ENCODE measurements at regions not wholly inside any gene's neighbourhood (a gene's known extent, or its start where the extent isn't known, plus 50 kb on each side); places are given as distances from the start of the nearest gene placed in this dataset.

DNA sequence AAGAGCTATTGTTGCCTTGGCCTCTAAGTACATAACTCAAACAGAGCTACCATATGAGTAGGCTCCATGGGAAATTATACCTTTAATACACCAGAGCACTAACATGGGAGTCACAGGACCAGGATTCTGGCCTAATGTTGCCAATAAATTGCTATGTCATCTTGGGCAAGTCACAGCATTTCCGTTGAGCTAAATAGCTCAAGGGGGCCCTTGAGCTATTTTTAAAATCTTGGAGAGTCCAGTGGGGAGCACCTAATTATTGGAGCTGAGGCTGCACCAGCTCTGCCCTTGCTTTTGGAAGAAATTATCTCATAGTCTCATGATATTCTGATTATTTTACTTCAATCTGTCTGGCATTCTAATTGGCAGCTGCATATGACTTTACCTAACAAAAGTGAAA, 350.8 kb downstream of the ENC1 start (continued):
- TF ChIP-seq, protein P1, sequence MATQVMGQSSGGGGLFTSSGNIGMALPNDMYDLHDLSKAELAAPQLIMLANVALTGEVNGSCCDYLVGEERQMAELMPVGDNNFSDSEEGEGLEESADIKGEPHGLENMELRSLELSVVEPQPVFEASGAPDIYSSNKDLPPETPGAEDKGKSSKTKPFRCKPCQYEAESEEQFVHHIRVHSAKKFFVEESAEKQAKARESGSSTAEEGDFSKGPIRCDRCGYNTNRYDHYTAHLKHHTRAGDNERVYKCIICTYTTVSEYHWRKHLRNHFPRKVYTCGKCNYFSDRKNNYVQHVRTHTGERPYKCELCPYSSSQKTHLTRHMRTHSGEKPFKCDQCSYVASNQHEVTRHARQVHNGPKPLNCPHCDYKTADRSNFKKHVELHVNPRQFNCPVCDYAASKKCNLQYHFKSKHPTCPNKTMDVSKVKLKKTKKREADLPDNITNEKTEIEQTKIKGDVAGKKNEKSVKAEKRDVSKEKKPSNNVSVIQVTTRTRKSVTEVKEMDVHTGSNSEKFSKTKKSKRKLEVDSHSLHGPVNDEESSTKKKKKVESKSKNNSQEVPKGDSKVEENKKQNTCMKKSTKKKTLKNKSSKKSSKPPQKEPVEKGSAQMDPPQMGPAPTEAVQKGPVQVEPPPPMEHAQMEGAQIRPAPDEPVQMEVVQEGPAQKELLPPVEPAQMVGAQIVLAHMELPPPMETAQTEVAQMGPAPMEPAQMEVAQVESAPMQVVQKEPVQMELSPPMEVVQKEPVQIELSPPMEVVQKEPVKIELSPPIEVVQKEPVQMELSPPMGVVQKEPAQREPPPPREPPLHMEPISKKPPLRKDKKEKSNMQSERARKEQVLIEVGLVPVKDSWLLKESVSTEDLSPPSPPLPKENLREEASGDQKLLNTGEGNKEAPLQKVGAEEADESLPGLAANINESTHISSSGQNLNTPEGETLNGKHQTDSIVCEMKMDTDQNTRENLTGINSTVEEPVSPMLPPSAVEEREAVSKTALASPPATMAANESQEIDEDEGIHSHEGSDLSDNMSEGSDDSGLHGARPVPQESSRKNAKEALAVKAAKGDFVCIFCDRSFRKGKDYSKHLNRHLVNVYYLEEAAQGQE (IDR thresholded peaks at IDR 0.05; ENCODE audit: unreplicated experiment) = no peak
- no peak for TF ChIP-seq STAT1 (IDR thresholded peaks at IDR 0.05; ENCODE audit: unreplicated experiment)
- no peak for TF ChIP-seq ZNF331 (CRISPR knock-in tag; IDR thresholded peaks at IDR 0.05; ENCODE audit: low read depth)
- no peak for TF ChIP-seq EZH2phosphoT487 (IDR thresholded peaks at IDR 0.05; ENCODE audit: unreplicated experiment)

DNA sequence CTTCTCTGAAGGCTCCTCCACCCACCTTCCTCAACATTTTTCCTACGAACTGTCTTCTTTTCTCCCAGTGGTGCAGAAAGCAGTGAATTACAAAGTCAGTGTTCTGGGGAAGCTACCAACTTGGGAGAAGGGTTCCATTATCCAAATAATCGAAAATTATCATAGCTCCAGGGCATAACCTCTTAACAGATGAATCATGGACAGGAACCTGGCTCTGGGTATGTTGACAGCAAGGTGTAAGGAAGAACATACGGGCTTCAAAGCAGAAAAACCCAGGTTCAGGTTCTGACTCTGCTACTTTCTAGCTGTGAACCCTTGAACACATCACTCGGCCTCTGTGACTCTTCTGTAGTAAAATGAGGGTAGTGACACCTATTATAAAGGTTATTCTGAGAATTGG, 351.3 kb downstream of the ENC1 start:
- H3K27me3 Mint-ChIP-seq (ENCODE audit: insufficient read depth, low read depth, poor library complexity) = peaks cover 2% of the 10 kb centered on the region
- Histone ChIP-seq H3K36me3 (ENCODE audit: insufficient read depth) (no peaks in the 10 kb centered on the region), H4K20me1 (replicated peaks; ENCODE audit: insufficient read depth) (no peaks in the 10 kb centered on the region), H3F3A (replicated peaks; ENCODE audit: low read depth) (no peaks in the 10 kb centered on the region), H3K4me1 (ENCODE audit: insufficient read depth) (no peaks in the 10 kb centered on the region), H3K27ac (ENCODE audit: low read depth) (no peak overlapping the region), H2AFZ (0 out of 2 replicates have a peak overlapping the region, but pooled peaks have one; percentile 28), H3K4me2 (no peak overlapping the region), H3K27me3 (ENCODE audit: insufficient read depth) (no peaks in the 10 kb centered on the region), H3K4me3 (no peak overlapping the region), H3K79me2 (replicated peaks; ENCODE audit: insufficient read depth) (no peaks in the 10 kb centered on the region), H3K9me2 (ENCODE audit: insufficient read depth) (no peaks in the 10 kb centered on the region)
- no peak for ATAC-seq
- H3K27ac Mint-ChIP-seq = no peak overlapping the region
- H3K36me3 Mint-ChIP-seq (ENCODE audit: low read depth) = no peaks in the 10 kb centered on the region
- DNase-seq (ENCODE audit: low spot score) = no peak
- H3K4me1 Mint-ChIP-seq = no peaks in the 10 kb centered on the region; the same call in 2 of the 3 replicates
- no peak overlapping the region for H3K4me3 Mint-ChIP-seq
- no peaks in the 10 kb centered on the region for H3K9me3 Mint-ChIP-seq
- TF ChIP-seq ZNF114 (CRISPR knock-in tag; IDR thresholded peaks at IDR 0.05) = no peak
- no peak for TF ChIP-seq EZH2 (IDR thresholded peaks at IDR 0.05; ENCODE audit: low read depth, unreplicated experiment)
- TF ChIP-seq, protein P2, sequence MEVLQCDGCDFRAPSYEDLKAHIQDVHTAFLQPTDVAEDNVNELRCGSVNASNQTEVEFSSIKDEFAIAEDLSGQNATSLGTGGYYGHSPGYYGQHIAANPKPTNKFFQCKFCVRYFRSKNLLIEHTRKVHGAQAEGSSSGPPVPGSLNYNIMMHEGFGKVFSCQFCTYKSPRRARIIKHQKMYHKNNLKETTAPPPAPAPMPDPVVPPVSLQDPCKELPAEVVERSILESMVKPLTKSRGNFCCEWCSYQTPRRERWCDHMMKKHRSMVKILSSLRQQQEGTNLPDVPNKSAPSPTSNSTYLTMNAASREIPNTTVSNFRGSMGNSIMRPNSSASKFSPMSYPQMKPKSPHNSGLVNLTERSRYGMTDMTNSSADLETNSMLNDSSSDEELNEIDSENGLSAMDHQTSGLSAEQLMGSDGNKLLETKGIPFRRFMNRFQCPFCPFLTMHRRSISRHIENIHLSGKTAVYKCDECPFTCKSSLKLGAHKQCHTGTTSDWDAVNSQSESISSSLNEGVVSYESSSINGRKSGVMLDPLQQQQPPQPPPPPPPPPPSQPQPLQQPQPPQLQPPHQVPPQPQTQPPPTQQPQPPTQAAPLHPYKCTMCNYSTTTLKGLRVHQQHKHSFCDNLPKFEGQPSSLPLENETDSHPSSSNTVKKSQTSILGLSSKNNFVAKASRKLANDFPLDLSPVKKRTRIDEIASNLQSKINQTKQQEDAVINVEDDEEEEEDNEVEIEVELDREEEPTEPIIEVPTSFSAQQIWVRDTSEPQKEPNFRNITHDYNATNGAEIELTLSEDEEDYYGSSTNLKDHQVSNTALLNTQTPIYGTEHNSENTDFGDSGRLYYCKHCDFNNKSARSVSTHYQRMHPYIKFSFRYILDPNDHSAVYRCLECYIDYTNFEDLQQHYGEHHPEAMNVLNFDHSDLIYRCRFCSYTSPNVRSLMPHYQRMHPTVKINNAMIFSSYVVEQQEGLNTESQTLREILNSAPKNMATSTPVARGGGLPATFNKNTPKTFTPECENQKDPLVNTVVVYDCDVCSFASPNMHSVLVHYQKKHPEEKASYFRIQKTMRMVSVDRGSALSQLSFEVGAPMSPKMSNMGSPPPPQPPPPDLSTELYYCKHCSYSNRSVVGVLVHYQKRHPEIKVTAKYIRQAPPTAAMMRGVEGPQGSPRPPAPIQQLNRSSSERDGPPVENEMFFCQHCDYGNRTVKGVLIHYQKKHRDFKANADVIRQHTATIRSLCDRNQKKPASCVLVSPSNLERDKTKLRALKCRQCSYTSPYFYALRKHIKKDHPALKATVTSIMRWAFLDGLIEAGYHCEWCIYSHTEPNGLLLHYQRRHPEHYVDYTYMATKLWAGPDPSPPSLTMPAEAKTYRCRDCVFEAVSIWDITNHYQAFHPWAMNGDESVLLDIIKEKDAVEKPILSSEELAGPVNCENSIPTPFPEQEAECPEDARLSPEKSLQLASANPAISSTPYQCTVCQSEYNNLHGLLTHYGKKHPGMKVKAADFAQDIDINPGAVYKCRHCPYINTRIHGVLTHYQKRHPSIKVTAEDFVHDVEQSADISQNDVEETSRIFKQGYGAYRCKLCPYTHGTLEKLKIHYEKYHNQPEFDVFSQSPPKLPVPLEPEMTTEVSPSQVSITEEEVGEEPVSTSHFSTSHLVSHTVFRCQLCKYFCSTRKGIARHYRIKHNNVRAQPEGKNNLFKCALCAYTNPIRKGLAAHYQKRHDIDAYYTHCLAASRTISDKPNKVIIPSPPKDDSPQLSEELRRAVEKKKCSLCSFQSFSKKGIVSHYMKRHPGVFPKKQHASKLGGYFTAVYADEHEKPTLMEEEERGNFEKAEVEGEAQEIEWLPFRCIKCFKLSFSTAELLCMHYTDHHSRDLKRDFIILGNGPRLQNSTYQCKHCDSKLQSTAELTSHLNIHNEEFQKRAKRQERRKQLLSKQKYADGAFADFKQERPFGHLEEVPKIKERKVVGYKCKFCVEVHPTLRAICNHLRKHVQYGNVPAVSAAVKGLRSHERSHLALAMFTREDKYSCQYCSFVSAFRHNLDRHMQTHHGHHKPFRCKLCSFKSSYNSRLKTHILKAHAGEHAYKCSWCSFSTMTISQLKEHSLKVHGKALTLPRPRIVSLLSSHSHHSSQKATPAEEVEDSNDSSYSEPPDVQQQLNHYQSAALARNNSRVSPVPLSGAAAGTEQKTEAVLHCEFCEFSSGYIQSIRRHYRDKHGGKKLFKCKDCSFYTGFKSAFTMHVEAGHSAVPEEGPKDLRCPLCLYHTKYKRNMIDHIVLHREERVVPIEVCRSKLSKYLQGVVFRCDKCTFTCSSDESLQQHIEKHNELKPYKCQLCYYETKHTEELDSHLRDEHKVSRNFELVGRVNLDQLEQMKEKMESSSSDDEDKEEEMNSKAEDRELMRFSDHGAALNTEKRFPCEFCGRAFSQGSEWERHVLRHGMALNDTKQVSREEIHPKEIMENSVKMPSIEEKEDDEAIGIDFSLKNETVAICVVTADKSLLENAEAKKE (CRISPR knock-in tag; IDR thresholded peaks at IDR 0.05) = no peak
- TF ChIP-seq CREB1 (CRISPR knock-in tag; IDR thresholded peaks at IDR 0.05; ENCODE audit: low read depth) = no peak
- TF ChIP-seq, protein P3, sequence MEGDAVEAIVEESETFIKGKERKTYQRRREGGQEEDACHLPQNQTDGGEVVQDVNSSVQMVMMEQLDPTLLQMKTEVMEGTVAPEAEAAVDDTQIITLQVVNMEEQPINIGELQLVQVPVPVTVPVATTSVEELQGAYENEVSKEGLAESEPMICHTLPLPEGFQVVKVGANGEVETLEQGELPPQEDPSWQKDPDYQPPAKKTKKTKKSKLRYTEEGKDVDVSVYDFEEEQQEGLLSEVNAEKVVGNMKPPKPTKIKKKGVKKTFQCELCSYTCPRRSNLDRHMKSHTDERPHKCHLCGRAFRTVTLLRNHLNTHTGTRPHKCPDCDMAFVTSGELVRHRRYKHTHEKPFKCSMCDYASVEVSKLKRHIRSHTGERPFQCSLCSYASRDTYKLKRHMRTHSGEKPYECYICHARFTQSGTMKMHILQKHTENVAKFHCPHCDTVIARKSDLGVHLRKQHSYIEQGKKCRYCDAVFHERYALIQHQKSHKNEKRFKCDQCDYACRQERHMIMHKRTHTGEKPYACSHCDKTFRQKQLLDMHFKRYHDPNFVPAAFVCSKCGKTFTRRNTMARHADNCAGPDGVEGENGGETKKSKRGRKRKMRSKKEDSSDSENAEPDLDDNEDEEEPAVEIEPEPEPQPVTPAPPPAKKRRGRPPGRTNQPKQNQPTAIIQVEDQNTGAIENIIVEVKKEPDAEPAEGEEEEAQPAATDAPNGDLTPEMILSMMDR (conservative IDR thresholded peaks at IDR 0.05; ENCODE audit: low read depth in 2 of 2) = no peak
- no peak for TF ChIP-seq EZH2phosphoT487 (IDR thresholded peaks at IDR 0.05; ENCODE audit: unreplicated experiment)
- no peak for TF ChIP-seq STAT1 (IDR thresholded peaks at IDR 0.05; ENCODE audit: unreplicated experiment)
- TF ChIP-seq NANOG (IDR thresholded peaks at IDR 0.05; ENCODE audit: borderline replicate concordance) = no peak
- TF ChIP-seq, protein P1 (IDR thresholded peaks at IDR 0.05; ENCODE audit: unreplicated experiment) = no peak

Data from GM23338 (cell line).